NOMO-1 treated with DMSO at 0.1 percent for 48 hours (cell line): ENCODE measurements at regions not wholly inside any gene's neighbourhood (a gene's known extent, or its start where the extent isn't known, plus 50 kb on each side); places are given as distances from the start of the nearest gene placed in this dataset.
A peak's percentile ranks its signal among the peaks of the same experiment; 100 is the strongest.
"Not testable (repeated sequence)": the region's sequence is repeated elsewhere in the genome, so short reads cannot be mapped to it uniquely, and the experiment has no call there.

Experiments
- DNase-seq: peaks from one replicate; lab custom pipeline; 2025; ENCODE audit not compliant: unreplicated experiment; lab: John Stamatoyannopoulos, UW

GRCh38 chr1:105272376-105272775, 1522.7 kb downstream of the AMY1C start:
- DNase-seq = not testable (repeated sequence)

GRCh38 chr1:105294838-105295237, 1545.1 kb downstream of the AMY1C start:
- no peak for DNase-seq

GRCh38 chr1:105310063-105310462, 1560.4 kb downstream of the AMY1C start:
- DNase-seq = no peak

- no peak for DNase-seq
Observed at GRCh38 chr1:105317976-105318375, 1568.3 kb downstream of the AMY1C start.

DNA sequence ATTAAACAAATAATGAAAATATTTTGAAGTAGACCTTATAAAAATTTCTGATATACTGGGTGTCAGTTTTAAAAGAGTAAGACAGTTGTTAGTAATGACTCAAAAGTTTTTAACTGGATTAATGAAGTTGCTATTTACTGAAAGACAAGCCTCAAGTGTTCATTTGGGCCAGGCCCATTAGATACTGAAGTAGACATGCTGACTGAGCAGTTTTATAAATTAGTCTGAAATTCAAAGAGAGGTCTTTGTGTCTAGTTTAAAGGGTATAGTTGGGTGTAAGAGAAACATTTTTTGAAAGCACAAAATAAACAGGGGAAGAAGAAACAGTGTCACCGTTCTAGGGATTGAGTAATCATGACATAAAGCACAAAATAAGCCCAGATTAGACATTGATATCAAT, 1577.2 kb downstream of the AMY1C start:
- DNase-seq = no peak

GRCh38 chr1:105337420-105337819, 1587.7 kb downstream of the AMY1C start:
- no peak for DNase-seq

- no peak for DNase-seq
Observed at GRCh38 chr1:105343317-105343716, 1593.6 kb downstream of the AMY1C start.

GRCh38 chr1:105359457-105359856, 1609.8 kb downstream of the AMY1C start:
- DNase-seq = no peak

DNA sequence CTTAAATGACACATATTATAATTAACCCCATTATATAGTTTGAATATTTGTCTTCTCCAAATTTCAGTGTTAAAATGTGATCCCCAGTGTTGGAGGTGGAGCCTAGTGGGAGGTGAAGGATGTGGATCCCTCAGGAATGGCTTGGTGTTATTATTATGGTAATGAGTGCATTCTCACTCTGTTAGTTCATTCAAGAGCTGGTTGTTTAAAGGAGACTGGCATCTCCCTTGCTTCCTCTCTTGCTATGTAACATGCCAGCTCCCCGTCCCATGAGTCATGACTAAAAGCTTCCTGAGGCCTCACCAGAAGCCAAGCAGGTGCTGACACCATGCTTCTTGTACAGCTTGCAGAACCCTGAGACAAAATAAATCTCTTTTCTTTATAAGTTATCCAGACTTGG, 1612.7 kb downstream of the AMY1C start:
- no peak for DNase-seq

GRCh38 chr1:105368446-105368845, 1618.7 kb downstream of the AMY1C start:
- DNase-seq = no peak

DNA sequence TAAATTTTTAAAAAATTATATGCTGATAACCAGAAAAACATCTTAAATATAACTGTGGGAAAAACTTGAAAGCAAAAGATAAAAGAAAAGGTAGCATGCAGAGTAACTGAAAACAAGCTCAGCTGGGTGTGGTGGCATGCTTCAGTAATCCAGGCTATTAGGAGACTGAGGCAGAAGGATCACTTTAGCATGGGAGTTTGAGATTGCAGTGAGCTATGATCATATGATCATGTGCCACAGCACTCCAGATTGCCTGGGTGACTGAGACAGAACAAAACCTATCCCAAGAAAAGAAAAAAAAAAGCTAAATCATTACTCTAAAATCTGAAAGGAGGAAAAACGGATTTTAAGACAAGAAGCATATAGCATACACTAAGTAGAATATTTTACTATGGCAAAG, 1624.0 kb downstream of the AMY1C start:
- no peak for DNase-seq

GRCh38 chr1:105386489-105386888, 1636.8 kb downstream of the AMY1C start:
- no peak for DNase-seq

DNA sequence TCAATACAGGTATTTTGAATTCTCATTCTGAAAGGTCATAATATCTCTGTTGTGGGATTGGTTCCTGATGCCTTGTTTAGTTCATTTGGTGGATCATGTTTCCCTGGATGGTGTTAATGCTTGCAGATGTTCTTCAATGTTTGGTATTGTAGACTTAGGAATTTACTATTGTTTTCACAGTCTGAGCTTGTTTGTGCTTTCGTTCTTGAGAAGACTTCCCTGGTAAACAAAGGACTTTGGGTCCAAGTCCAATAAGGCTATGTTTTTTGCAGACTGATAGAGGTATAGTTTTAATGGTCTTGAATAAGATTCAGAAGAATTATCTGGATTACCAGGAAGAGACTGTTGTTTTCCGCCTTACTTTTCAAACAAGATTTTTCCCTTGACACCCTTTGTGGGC, 1646.3 kb downstream of the AMY1C start:
- DNase-seq = no peak

- no peak for DNase-seq
Observed at GRCh38 chr1:105398909-105399308, 1649.2 kb downstream of the AMY1C start.

DNA sequence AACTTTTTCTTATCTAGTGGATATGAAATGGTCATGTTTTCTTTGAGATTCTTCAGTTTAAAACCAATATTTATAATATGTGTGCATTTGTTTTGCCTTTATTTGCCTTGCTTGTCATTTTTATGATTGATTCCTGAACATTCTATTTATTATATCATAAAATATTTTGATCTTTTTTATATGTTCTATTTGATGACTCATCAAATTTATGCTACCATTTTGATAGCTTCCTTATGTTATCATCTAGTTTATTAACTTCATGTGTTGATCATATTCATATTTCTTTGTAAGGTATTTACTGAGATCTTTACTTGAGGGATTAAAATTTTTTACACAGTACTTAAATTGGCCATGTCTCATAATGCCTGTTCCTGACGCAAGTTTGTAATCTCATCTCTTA, 1650.0 kb downstream of the AMY1C start:
- DNase-seq = no peak

- DNase-seq = no peak
Observed at GRCh38 chr1:105416261-105416660, 1640.2 kb upstream of the PRMT6 start.

DNA sequence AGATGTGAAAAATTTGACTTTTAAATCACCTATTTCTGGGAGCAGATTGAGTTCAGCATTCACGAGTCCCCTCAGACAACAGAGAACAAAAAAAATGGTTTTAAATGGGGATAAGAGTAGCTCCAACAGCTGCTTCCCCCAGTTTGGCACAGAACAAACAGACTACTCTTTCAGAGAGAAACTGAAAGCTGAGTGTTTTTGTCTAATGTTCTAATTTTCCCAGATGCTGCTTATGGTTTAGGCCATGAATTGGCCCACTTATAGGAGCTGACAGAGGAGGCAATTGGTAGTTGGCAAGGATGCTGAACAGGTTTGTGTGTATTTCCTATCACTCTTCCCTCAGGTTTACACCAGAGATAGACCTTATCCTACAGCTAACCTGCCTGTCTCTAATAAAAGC, 1637.4 kb upstream of the PRMT6 start:
- no peak for DNase-seq

GRCh38 chr1:105427543-105427942, 1628.9 kb upstream of the PRMT6 start:
- DNase-seq = peak; percentile 38

DNA sequence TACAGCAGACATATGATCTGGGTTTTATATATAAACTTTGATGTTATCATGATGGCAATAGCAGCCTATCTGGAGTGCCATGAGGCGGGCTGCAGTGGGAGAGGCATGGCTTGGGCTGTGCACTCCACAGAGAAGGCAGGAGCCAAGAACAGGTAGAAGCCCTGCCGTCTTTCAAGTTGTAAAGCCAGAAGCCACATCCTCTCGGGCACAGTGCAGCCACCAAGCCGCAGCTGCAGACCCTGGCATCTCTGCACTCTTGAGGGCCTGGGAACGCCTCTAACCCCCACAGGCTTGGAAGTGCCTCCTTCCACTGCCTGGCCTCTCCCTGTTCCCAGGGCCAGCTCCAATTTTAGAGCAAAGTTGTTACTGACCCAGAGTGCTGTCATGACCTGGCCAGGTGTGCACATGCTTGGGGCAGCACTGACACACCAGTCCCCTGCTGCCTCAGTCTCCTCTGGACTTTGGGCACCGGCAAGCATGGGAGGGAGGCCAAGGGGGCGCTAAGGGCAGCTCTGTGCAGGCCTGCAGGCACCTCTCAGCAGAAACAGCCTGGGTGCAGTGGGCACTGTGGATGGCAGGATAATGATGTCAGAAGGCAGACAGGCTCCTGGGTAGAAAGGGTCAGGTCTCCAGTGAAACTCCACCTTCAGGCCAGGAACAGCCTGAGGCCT, 1619.8 kb upstream of the PRMT6 start:
- no peak for DNase-seq

GRCh38 chr1:105437847-105438246, 1618.6 kb upstream of the PRMT6 start:
- DNase-seq = no peak

- DNase-seq = no peak
Observed at GRCh38 chr1:105442901-105443300, 1613.6 kb upstream of the PRMT6 start.

DNA sequence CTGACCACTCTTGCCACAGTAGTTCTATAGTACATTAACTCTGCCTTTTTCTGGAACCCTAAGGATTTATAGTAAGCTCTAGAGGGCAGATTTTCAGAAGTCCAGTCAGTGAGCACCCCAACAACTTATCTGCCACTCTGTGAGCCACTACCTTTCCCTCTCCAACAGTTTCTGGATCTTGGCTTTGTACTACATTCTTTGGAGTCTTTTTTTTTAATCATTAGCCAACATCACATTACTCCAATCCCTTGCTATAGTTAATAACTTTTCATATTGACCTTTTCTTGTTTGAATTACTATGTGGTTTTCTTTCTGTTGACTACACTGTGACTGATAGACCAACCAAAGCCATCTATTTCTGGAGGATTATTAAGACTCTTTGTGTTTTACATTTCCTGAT, 1596.7 kb upstream of the PRMT6 start:
- DNase-seq = no peak

GRCh38 chr1:105462308-105462707, 1594.2 kb upstream of the PRMT6 start:
- DNase-seq = no peak
